Prostate gland (tissue), 2 donors: ENCODE measurements at regions not wholly inside any gene's neighbourhood (a gene's known extent, or its start where the extent isn't known, plus 50 kb on each side); places are given as distances from the start of the nearest gene placed in this dataset.

ENCODE experiments used
- DNase-seq: peaks from one replicate; pipeline ENCODE4 v3.0.0-alpha.2; 2019; ENCODE audit warnings: low spot score
- H3K27ac ChIP-seq, 2 donors: fragments of 200-600 bp; sonication (generic); 2 replicates each; pipeline ENCODE4 v1.5.1; 2017 to 2019
- H3K27me3 ChIP-seq: fragments of 200-600 bp; sonication (generic); replicated peaks from 2 replicates; pipeline ENCODE4 v1.5.1; 2019; ENCODE audit not compliant: insufficient read depth
- H3K36me3 ChIP-seq, 2 donors: fragments of 200-600 bp; sonication (generic); 1 replicate in 1 of 2; 2 replicates in 1 of 2; pipeline versions ENCODE4 v1.5.1 to v1.8.1; 2017 to 2019
- H3K4me1 ChIP-seq: fragments of 200-600 bp; sonication (generic); replicated peaks from 2 replicates; pipeline ENCODE4 v1.5.1; 2019
- H3K4me3 ChIP-seq, 2 donors: fragments of 200-600 bp; sonication (generic); 2 replicates each; pipeline ENCODE4 v1.5.1; 2017 to 2019
- H3K9me3 ChIP-seq: fragments of 200-600 bp; sonication (generic); 2 replicates; pipeline ENCODE4 v1.5.1; 2017
- POLR2A ChIP-seq: fragments of 450-650 bp; IDR thresholded peaks from one replicate; pipeline ENCODE4 v1.6.1; 2016; ENCODE audit warnings: antibody characterized with exemption, mild to moderate bottlenecking
- POLR2AphosphoS5 ChIP-seq: sonication (generic); formaldehyde crosslinking; IDR thresholded peaks from one replicate; pipeline ENCODE4 v1.6.1; 2017; ENCODE audit warnings: antibody characterized with exemption
- WGBS: methylation state at CpG from one replicate; pipeline ENCODE4 v1.1.5; 2018; 5-methylcytosine and 5-hydroxymethylcytosine counted together
- intact Hi-C: fragments of 100-400 bp; cut with DNase I; formaldehyde crosslinking; loops from one replicate; pipeline ENCODE4 v1.14.2; 2022
- TF ChIP-seq, protein P1 (sequence below), 4 experiments: fragments of 200-600 bp in 2 of 4; fragments of 450-650 bp in 2 of 4; sonication (generic) in 2 of 4; IDR thresholded peaks; 1 replicate in 3 of 4; 2 replicates in 1 of 4; pipeline ENCODE4 v1.5.1; 2016 to 2019; ENCODE audit warnings: antibody characterized with exemption in 4 of 4, mild to moderate bottlenecking in 2 of 4, moderate library complexity in 2 of 4

- no peak overlapping the region for H3K4me3 ChIP-seq
- no peaks in the 10 kb centered on the region for H3K36me3 ChIP-seq
- H3K9me3 ChIP-seq = no peaks in the 10 kb centered on the region
- 87% methylated on average over 4 of the region's 4 CpGs for WGBS
- no peaks in the 10 kb centered on the region for H3K27me3 ChIP-seq
- no peak overlapping the region for H3K27ac ChIP-seq
- no peak for DNase-seq
- TF ChIP-seq POLR2AphosphoS5 = no peak
- TF ChIP-seq, protein P1, sequence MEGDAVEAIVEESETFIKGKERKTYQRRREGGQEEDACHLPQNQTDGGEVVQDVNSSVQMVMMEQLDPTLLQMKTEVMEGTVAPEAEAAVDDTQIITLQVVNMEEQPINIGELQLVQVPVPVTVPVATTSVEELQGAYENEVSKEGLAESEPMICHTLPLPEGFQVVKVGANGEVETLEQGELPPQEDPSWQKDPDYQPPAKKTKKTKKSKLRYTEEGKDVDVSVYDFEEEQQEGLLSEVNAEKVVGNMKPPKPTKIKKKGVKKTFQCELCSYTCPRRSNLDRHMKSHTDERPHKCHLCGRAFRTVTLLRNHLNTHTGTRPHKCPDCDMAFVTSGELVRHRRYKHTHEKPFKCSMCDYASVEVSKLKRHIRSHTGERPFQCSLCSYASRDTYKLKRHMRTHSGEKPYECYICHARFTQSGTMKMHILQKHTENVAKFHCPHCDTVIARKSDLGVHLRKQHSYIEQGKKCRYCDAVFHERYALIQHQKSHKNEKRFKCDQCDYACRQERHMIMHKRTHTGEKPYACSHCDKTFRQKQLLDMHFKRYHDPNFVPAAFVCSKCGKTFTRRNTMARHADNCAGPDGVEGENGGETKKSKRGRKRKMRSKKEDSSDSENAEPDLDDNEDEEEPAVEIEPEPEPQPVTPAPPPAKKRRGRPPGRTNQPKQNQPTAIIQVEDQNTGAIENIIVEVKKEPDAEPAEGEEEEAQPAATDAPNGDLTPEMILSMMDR (IDR thresholded peaks at IDR 0.05) = no peak
- TF ChIP-seq POLR2A = no peak
- H3K4me1 ChIP-seq = no peaks in the 10 kb centered on the region
- intact Hi-C loops = no loop called here
Observed at GRCh38 chr7:131197920-131198615, 129.6 kb upstream of the MKLN1 start.

GRCh38 chr7:131202451-131202850 is 125.2 kb upstream of the MKLN1 start:
- WGBS = 73% methylated on average over 5 of the region's 5 CpGs
- H3K9me3 ChIP-seq = no peaks in the 10 kb centered on the region
- H3K27ac ChIP-seq = no peak overlapping the region
- intact Hi-C loops = no loop called here
- TF ChIP-seq, protein P1 (IDR thresholded peaks at IDR 0.05) = no peak
- no peak for TF ChIP-seq POLR2A
- no peak for TF ChIP-seq POLR2AphosphoS5
- no peaks in the 10 kb centered on the region for H3K36me3 ChIP-seq
- H3K4me3 ChIP-seq = no peak overlapping the region
- no peak for DNase-seq
- no peaks in the 10 kb centered on the region for H3K4me1 ChIP-seq
- H3K27me3 ChIP-seq = no peaks in the 10 kb centered on the region

- Histone ChIP-seq H3K4me1 (no peaks in the 10 kb centered on the region), H3K36me3 (no peaks in the 10 kb centered on the region), H3K4me3 (no peak overlapping the region), H3K27me3 (no peaks in the 10 kb centered on the region), H3K9me3 (no peaks in the 10 kb centered on the region), H3K27ac (no peak overlapping the region)
- no peak for DNase-seq
- intact Hi-C loops = no loop called here
- no peak for TF ChIP-seq POLR2A
- TF ChIP-seq POLR2AphosphoS5 = no peak
- WGBS = 81% methylated on average over 5 of the region's 5 CpGs
Observed at GRCh38 chr7:131203291-131203976, 124.2 kb upstream of the MKLN1 start.

DNA sequence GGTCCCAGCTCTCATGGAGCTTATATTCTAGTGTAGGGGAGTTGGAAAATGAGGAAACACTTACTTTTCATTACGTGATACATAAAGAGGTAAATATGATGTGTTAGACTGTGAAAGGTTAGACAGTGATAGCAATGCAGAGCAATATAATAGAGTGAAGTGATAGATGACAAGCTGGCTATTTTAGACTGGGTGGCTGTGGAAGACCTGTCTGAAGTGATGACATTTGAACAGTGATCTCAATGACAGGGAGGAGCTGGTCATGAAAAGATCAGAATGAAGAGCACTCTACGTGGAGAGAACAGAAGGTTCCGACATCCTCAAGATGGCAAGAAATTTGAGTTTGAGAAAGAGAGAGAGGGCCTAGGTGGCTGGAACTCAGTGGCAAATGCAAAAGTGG is 118.9 kb upstream of the MKLN1 start:
- WGBS = 74% methylated on average over 3 of the region's 3 CpGs
- H3K27me3 ChIP-seq = no peaks in the 10 kb centered on the region
- H3K36me3 ChIP-seq = no peaks in the 10 kb centered on the region
- TF ChIP-seq, protein P1 (IDR thresholded peaks at IDR 0.05) = no peak
- TF ChIP-seq POLR2AphosphoS5 (no peak), POLR2A (no peak)
- H3K4me1 ChIP-seq = no peaks in the 10 kb centered on the region
- intact Hi-C loops = no loop called here
- H3K4me3 ChIP-seq = no peak overlapping the region
- H3K27ac ChIP-seq = no peak overlapping the region
- H3K9me3 ChIP-seq = no peaks in the 10 kb centered on the region
- DNase-seq = no peak

DNA sequence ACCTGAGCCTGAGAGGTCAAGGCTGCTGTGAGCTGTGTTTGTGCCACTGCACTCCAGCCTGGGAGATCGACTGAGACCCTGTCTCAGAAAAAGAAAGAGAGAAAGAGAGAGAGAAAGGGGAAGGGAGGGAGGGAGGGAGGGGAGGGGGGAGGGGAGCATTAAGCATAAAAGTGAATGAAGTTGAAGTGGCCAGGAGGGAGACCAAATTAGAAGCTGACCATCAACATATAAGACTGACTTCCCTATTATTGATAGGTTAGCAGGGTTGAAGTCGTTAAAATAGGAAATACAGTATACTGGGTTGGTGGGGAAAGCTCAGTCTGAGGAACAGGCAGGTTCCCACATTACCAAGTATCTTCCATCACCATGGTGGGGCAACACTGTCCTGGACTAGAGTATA is 117.1 kb upstream of the MKLN1 start:
- Histone ChIP-seq H3K27ac (peak overlapping the region in 1 of 2 donors; percentile 9), H3K36me3 (no peaks in the 10 kb centered on the region), H3K4me3 (no peak overlapping the region), H3K27me3 (no peaks in the 10 kb centered on the region), H3K4me1 (no peaks in the 10 kb centered on the region), H3K9me3 (no peaks in the 10 kb centered on the region)
- intact Hi-C loops = no loop called here
- WGBS = 65% methylated on average over 2 of the region's 2 CpGs
- no peak for TF ChIP-seq POLR2AphosphoS5
- TF ChIP-seq POLR2A = no peak
- TF ChIP-seq, protein P1 (IDR thresholded peaks at IDR 0.05) = no peak
- DNase-seq = no peak
